ENCODE measurements at regions not wholly inside any gene's neighbourhood (a gene's known extent, or its start where the extent isn't known, plus 50 kb on each side); places are given as distances from the start of the nearest gene placed in this dataset.

GRCh38 chr13:106997696-106998095, 429.8 kb upstream of the ARGLU1 start:
- no peak for TF ChIP-seq CTCF (IDR thresholded peaks at IDR 0.05; ENCODE audit: poor library complexity, severe bottlenecking)
- TF ChIP-seq REST (IDR thresholded peaks at IDR 0.05; ENCODE audit: borderline replicate concordance): no peak
- no peak for TF ChIP-seq RAD21 (conservative IDR thresholded peaks at IDR 0.05)

Measured in neural cell (in vitro differentiated cells).